Right cardiac atrium (tissue), 5 donors: ENCODE measurements at regions not wholly inside any gene's neighbourhood (a gene's known extent, or its start where the extent isn't known, plus 50 kb on each side); places are given as distances from the start of the nearest gene placed in this dataset.
"Not testable (repeated sequence)": the region's sequence is repeated elsewhere in the genome, so short reads cannot be mapped to it uniquely, and the experiment has no call there.

Experiments used
- ATAC-seq, 2 donors: fragments of 200-7000 bp; cut with Tn5 transposase; one replicate each; pipeline versions ENCODE4 v1.8.0 to v1.9.1; 2020; ENCODE audit warnings: moderate library complexity in 2 of 2, mild to moderate bottlenecking in 1 of 2
- DNase-seq, 3 donors: peaks; one replicate each; pipeline ENCODE4 v3.0.0-alpha.2; 2020
- H3K27ac ChIP-seq: one replicate; pipeline ENCODE4 v1.5.1; 2013; ENCODE audit warnings: mild to moderate bottlenecking, low read length, control low read depth, moderate library complexity
- H3K27me3 ChIP-seq: one replicate; pipeline ENCODE4 v1.6.1; 2013; ENCODE audit not compliant: control insufficient read depth, insufficient read depth
- H3K4me1 ChIP-seq: one replicate; pipeline ENCODE4 v1.6.1; 2013; ENCODE audit warnings: low read length; ENCODE audit not compliant: control insufficient read depth, insufficient read depth
- H3K4me3 ChIP-seq: one replicate; pipeline ENCODE4 v1.5.1; 2013; ENCODE audit warnings: low read length, control low read depth
- H3K9me3 ChIP-seq: one replicate; pipeline ENCODE4 v1.6.1; 2013; ENCODE audit warnings: low read length; ENCODE audit not compliant: control insufficient read depth
- WGBS: extraction: QIAGEN DNeasy Blood & Tissue Kit; methylation state at CpG from one replicate; pipeline ENCODE4 v1.1.7; 2013; 5-methylcytosine and 5-hydroxymethylcytosine counted together
- intact Hi-C, 4 donors: fragments of 100-400 bp; cut with DNase I; formaldehyde crosslinking; loops; one replicate each; pipeline versions ENCODE4 v1.11.0 to v1.14.0; 2022 to 2023
- donor health status: healthy with polysubstance abuse.
- donor health status: DM: no; HTN: yes; CAD: no.
- donor health status: DM: no; HTN: no; CAD: no.
- donor health status: DM: no; HTN: yes; CAD: no; lungs with severe emphysema.
- donor health status: DM: yes; HTN: yes; CAD: no.

GRCh38 chr10:53088961-53089360 lies 316.4 kb upstream of the MBL2 start:
- Histone ChIP-seq H3K27me3 (no peaks in the 10 kb centered on the region), H3K4me3 (no peak overlapping the region), H3K9me3 (no peaks in the 10 kb centered on the region), H3K4me1 (no peaks in the 10 kb centered on the region), H3K27ac (no peak overlapping the region)
- intact Hi-C loops: no loop called here
- ATAC-seq (no peak), DNase-seq (no peak)
- 61% methylated on average over 1 of the region's 1 CpG for WGBS

DNA sequence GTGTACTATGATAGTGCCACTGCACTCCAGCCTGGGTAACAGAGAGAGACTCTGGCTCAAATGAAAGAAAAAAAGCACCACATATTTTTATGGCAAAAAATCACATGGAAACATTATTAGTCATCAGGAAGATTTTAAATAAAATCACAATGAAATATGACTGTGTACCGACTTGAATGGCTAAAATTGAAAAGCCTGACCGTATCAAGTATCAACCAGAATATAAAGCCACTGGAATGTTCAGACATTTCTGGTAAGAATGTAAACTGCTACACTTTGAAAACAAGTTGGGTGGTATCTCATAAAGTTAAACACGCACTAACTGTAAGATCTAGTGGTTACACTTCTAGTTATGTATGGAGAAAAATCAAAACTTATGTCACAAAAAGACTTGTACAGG lies 306.7 kb upstream of the MBL2 start:
- WGBS: 82% methylated on average over 3 of the region's 3 CpGs
- no peak for ATAC-seq

GRCh38 chr10:53076948-53077347 lies 304.4 kb upstream of the MBL2 start:
- ATAC-seq: no peak
- no peak overlapping the region for H3K4me3 ChIP-seq
- no peaks in the 10 kb centered on the region for H3K27me3 ChIP-seq
- no peaks in the 10 kb centered on the region for H3K9me3 ChIP-seq
- no peaks in the 10 kb centered on the region for H3K4me1 ChIP-seq
- no peak for DNase-seq
- intact Hi-C loops: no loop called here
- 90% methylated on average over 2 of the region's 2 CpGs for WGBS
- no peak overlapping the region for H3K27ac ChIP-seq

More for the DNA sequence above, 306.7 kb upstream of the MBL2 start:
- intact Hi-C loops: no loop called here
- H3K4me3 ChIP-seq: no peak overlapping the region
- H3K27me3 ChIP-seq: no peaks in the 10 kb centered on the region
- no peaks in the 10 kb centered on the region for H3K9me3 ChIP-seq
- no peak for DNase-seq
- no peaks in the 10 kb centered on the region for H3K4me1 ChIP-seq
- no peak overlapping the region for H3K27ac ChIP-seq

GRCh38 chr10:53075469-53075868 lies 302.9 kb upstream of the MBL2 start:
- 75% methylated on average over 1 of the region's 1 CpG for WGBS
- H3K9me3 ChIP-seq: no peaks in the 10 kb centered on the region
- H3K4me1 ChIP-seq: no peaks in the 10 kb centered on the region
- H3K4me3 ChIP-seq: no peak overlapping the region
- ATAC-seq: no peak
- no peak overlapping the region for H3K27ac ChIP-seq
- DNase-seq: no peak
- no peaks in the 10 kb centered on the region for H3K27me3 ChIP-seq
- intact Hi-C loops: no loop called here

GRCh38 chr10:53072144-53072543 lies 299.6 kb upstream of the MBL2 start:
- intact Hi-C loops: no loop called here
- H3K27me3 ChIP-seq: no peaks in the 10 kb centered on the region
- H3K4me1 ChIP-seq: no peaks in the 10 kb centered on the region
- H3K9me3 ChIP-seq: no peaks in the 10 kb centered on the region
- DNase-seq (no peak), ATAC-seq (no peak)
- 89% methylated on average over 2 of the region's 2 CpGs for whole genome bisulfite sequencing
- no peak overlapping the region for H3K27ac ChIP-seq
- H3K4me3 ChIP-seq: no peak overlapping the region

DNA sequence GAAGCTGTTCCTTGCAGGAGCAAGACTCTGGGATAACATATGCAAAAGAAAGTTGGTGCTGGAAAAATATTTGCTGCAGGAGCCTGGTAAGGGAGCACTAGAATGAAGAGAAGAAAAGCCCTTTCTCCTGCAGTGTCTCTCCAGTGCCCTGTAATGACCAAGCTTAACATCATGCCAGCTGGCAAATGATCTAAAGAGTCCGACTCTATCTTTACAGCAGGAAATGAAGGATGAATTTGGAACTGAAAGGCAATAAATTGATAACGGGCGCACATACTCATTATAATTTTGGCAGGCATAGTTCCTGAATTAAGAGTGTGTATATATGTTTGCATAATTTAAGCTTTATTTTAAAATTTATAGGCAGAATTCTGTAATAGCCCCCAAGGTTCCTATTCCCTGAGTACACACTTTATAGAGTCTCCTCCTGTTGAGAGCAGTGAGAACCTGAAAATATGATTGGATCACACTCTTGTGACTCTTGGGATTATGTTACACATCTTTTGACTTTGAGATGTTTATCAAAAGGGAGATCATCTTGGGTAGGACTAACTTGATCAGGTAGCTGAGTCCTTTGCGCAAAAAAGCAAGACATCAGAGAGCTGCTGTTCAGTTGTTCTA lies 299.0 kb upstream of the MBL2 start:
- H3K4me3 ChIP-seq: no peak overlapping the region
- H3K9me3 ChIP-seq: no peaks in the 10 kb centered on the region
- WGBS: 51% methylated on average over 4 of the region's 4 CpGs
- ATAC-seq (no peak), DNase-seq (no peak)
- H3K27me3 ChIP-seq: no peaks in the 10 kb centered on the region
- intact Hi-C loops: no loop called here
- H3K4me1 ChIP-seq: no peaks in the 10 kb centered on the region
- no peak overlapping the region for H3K27ac ChIP-seq

DNA sequence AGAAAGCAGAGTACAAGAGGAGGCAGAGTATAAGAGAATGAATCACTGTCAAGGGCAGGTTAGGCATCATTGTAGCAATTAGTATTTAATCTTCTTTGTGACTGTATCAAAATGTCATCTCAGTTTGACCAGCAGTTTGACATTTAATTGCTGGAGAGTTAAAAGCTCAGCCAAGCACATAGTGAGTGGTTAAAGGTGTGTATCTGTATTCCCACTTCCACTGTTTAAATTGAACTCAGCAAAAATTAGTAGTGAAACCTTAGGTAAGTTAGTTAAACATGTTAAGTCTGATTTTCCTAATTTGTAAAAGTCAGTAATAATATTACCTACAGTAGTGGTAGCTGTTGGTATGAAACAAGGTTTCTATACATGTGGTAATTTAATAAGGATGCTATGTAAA lies 296.4 kb upstream of the MBL2 start:
- H3K27me3 ChIP-seq: no peaks in the 10 kb centered on the region
- no peak overlapping the region for H3K4me3 ChIP-seq
- intact Hi-C loops: no loop called here

DNA sequence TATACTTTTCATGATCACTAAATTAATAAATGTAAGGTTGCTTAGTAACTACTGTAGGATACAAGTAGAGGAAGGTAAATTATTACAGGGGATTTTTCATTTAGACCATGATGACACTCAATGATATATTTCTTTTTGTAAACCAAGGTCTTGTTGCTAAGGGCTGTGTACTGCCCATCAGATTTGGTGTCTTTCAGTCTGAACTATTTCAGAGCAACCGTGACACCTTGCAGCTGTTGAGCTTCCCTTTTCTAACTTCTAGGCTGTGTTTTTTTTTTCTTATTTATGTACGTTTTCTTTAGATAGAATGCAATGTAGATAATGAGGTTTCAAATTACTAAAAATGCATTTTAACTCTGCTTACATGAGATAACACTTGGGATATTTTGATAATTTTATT lies 292.0 kb upstream of the MBL2 start:
- H3K4me3 ChIP-seq: no peak overlapping the region
- no peaks in the 10 kb centered on the region for H3K9me3 ChIP-seq
- intact Hi-C loops: no loop called here
- DNase-seq (no peak), ATAC-seq (no peak)
- 14% methylated on average over 2 of the region's 2 CpGs for WGBS
- H3K27me3 ChIP-seq: no peaks in the 10 kb centered on the region
- H3K4me1 ChIP-seq: no peaks in the 10 kb centered on the region
- H3K27ac ChIP-seq: no peak overlapping the region

More for the DNA sequence above, 296.4 kb upstream of the MBL2 start:
- DNase-seq: no peak
- no peak for ATAC-seq
- no peaks in the 10 kb centered on the region for H3K9me3 ChIP-seq
- H3K27ac ChIP-seq: no peak overlapping the region
- no peaks in the 10 kb centered on the region for H3K4me1 ChIP-seq

DNA sequence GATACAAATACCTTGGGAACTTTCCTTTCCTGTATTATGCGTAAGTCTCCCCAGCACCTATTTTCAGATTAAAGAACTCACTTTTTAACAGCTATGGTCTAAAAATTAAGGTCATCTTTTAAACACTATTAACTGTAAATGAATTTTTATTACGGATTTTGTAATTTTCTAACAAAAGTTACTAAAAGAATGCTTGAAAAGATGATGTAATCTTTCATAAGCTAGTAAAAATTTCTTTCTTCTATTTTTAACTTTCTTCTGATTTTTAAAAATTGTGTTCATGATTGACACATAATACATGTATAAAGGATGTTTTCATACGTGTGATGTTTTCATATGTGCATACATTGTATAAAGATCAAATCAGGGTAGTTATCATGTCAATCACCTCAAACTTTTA lies 291.2 kb upstream of the MBL2 start:
- no peaks in the 10 kb centered on the region for H3K4me1 ChIP-seq
- no peak for ATAC-seq

GRCh38 chr10:53052521-53053164 lies 280.1 kb upstream of the MBL2 start:
- WGBS: 47% methylated on average over 6 of the region's 6 CpGs

More for the DNA sequence above, 291.2 kb upstream of the MBL2 start:
- 75% methylated on average over 3 of the region's 3 CpGs for WGBS
- no peaks in the 10 kb centered on the region for H3K9me3 ChIP-seq
- intact Hi-C loops: no loop called here
- no peak overlapping the region for H3K27ac ChIP-seq
- H3K27me3 ChIP-seq: no peaks in the 10 kb centered on the region
- H3K4me3 ChIP-seq: no peak overlapping the region
- no peak for DNase-seq

GRCh38 chr10:53045315-53045714 lies 272.7 kb upstream of the MBL2 start:
- no peaks in the 10 kb centered on the region for H3K27me3 ChIP-seq
- no peak for ATAC-seq
- WGBS: 86% methylated on average over 2 of the region's 2 CpGs
- H3K27ac ChIP-seq: no peak overlapping the region
- H3K9me3 ChIP-seq: no peaks in the 10 kb centered on the region
- H3K4me3 ChIP-seq: no peak overlapping the region
- no peak for DNase-seq
- intact Hi-C loops: no loop called here
- H3K4me1 ChIP-seq: no peaks in the 10 kb centered on the region

More at GRCh38 chr10:53052521-53053164, 280.1 kb upstream of the MBL2 start:
- H3K27me3 ChIP-seq: no peaks in the 10 kb centered on the region
- H3K4me1 ChIP-seq: no peaks in the 10 kb centered on the region
- ATAC-seq (no peak), DNase-seq (no peak)
- intact Hi-C loops: no loop called here
- no peak overlapping the region for H3K27ac ChIP-seq
- H3K9me3 ChIP-seq: no peaks in the 10 kb centered on the region
- H3K4me3 ChIP-seq: no peak overlapping the region

- 86% methylated on average over 5 of the region's 5 CpGs for WGBS
- H3K27me3 ChIP-seq, H3K4me3 ChIP-seq, H3K4me1 ChIP-seq, DNase-seq, intact Hi-C loops, H3K27ac ChIP-seq, ATAC-seq, H3K9me3 ChIP-seq: not testable (repeated sequence)
Observed at GRCh38 chr10:53035823-53036222, 263.2 kb upstream of the MBL2 start.
